Kasumi-1 (cell line): ENCODE measurements at regions not wholly inside any gene's neighbourhood (a gene's known extent, or its start where the extent isn't known, plus 50 kb on each side); places are given as distances from the start of the nearest gene placed in this dataset.
"Not testable (repeated sequence)": the region's sequence is repeated elsewhere in the genome, so short reads cannot be mapped to it uniquely, and the experiment has no call there.

ENCODE experiments used
- DNase-seq, 2 experiments: peaks; one replicate each; lab custom pipeline; 2025; lab: John Stamatoyannopoulos, UW

- no peak for DNase-seq
Observed at GRCh38 chr10:86579883-86580520, 58.4 kb upstream of the WAPL start.

- DNase-seq, result peak; percentile 60 to 73
Observed at GRCh38 chr10:86580521-86580891, 58.9 kb upstream of the WAPL start.

DNA sequence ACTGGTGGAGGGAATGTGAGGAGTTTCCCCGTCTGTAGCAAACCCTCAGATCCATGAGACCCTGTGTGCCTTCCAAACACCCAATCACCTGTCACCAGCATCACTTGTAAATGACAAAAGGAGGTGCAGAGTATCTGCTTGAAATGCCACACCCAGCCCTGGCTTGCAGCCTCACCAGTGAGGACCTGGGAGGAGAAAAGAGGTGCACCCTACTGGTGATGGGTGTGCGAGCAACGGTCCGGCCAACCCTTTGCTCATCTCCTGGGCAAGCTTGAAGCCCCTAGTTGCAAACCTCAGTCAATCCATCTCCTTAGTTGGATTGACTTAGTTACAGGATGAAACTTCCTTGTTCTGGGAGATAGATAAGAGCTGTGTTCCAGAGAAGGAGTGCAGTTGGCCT, 62.4 kb upstream of the WAPL start:
- DNase-seq, result peak in 1 of 2 experiments; percentile 22

- peak; percentile 86 to 89 for DNase-seq
Observed at GRCh38 chr10:86585037-86585929, 63.7 kb upstream of the WAPL start.

- DNase-seq, result no peak
Observed at GRCh38 chr10:86586516-86586915, 64.9 kb upstream of the WAPL start.

DNA sequence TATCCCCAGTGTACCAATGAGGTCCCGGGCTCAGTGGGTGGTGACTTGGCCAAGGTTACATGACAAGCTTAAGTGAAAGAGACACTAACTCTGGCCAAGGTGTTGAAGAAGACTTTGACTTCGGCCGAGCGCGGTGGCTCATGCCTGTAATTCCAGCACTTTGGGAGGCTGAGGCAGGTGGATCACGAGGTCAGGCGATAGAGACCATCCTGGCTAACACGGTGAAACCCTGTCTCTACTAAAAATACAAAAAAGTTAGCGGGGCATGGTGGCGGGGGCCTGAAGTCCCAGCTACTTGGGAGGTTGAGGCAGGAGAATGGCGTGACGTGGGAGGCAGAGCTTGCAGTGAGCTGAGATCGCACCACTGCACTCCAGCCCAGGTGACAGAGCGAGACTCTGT, 65.6 kb upstream of the OPN4 start:
- DNase-seq, result not testable (repeated sequence)

DNA sequence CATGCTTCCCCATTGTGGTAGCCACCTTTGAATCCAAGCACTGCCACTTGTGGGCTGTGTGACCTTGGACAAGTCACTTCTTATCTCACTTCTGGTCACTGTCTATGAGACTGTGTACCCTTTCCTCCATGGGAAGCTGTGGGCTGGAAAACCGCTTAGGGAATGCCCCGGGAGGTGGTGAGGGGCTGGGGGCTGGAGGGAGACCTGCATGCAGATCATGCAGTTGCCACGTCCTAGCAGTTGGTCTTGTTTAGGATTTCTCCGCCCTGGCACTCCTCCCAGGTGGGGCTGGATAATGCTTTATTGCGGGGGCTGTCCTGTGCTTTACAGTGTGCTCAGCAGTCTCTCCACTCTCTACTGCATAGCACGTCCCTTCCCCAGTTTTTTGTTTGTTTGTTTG, 62.9 kb upstream of the OPN4 start:
- no peak for DNase-seq

DNA sequence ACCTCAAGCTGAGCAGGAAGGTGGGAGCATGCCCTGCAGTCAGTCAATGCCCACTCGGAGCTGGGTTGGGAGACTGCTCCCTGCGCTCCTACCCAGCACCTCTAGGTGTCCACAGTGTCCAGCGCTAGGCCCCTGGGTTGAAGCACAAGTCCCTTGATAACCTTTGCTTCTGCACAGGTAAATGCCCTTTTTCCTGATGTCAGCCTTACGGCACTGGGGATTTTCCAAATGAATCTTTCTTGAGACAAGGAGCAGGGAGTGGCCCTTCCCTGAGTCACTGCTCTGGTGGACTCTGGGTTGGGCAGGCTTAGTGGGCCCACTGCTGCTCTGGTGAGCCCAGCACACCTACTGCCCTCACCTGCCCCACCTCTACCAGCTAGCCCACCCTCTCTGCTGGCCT, 61.9 kb upstream of the OPN4 start:
- no peak for DNase-seq

GRCh38 chr10:86594535-86594934, 59.8 kb upstream of the OPN4 start:
- DNase-seq, result no peak

- DNase-seq, result no peak
Observed at GRCh38 chr10:86595496-86595895, 58.9 kb upstream of the OPN4 start.

GRCh38 chr10:86596266-86596665, 58.1 kb upstream of the OPN4 start:
- no peak for DNase-seq

DNA sequence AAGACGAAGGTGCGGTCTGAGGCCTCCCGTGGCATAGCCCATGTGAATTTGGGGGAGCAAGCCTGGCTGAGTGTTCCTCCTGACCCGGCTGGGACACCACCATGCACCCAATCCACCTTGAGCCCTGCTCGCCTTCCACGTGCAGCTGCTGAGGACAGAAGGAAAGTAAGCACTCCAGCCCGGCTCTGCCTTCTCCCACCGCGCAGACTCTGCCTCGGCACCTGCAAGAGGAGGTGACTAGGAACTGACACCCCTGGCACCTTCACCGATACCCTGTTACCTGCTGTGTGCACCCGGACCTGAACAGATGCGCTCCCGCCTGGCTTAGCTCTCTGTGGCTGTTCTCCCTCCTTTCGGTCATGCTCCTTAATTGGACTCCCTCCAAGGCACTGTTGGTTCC, 57.0 kb upstream of the OPN4 start:
- DNase-seq, result no peak

GRCh38 chr10:86598151-86598550, 56.2 kb upstream of the OPN4 start:
- DNase-seq, result no peak

DNA sequence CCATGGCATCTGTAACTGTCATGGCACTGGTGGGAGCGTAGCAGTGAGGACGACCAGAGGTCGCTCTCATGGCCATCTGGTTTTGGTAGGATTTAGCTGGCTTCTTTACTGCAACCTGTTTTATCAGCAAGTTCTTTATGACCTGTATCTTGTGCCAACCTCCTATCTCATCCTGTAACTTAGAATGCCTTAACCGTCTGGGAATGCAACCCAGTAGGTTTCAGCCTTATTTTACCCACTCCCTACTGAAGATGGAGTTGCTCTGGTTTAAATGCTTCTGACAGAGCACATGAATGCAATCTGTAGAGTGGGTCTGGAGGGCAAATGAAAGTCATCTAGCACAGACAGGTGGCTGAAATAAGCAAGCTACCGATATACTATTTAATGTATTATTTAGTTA, 55.3 kb upstream of the OPN4 start:
- DNase-seq, result no peak

DNA sequence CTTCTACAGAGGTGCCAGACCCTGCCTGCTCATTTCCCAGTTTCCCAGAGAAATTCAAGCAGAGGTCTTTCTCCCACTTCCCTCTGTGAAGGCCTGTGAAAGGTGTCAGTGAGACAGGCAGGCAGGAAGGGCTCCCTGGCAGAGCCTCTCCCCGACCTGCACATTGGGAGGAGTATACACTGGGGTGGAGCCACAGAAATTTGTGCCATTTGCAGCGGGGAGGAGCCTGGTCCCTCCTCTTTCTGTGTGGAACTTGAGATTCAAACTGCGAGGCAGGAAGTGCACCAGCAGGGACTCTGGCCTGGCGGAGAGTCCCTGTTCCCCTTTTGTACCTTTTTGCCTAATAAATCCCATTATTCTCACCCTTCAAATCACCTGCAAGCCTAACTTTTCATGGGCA, 54.6 kb upstream of the OPN4 start:
- DNase-seq, result peak; percentile 84 to 85

DNA sequence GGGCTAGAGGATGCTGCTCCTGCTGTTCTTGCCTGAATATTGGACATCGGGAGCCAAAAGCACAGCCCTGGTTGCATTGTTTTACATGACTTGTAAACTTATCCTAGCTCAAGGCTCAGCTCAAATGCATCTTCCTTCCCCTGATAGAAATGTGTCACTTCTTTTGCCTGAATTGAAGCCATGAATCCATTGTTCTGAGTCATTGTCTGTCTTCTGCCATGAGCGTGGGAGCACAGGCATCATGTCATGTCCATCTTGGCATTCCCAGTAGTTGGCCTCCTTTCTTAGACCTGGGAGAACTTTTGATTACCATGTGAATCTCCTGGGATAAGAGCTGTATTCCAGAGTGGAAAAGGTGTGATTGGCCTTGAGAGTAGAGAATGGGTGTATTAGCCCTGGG, 54.1 kb upstream of the OPN4 start:
- no peak for DNase-seq

DNA sequence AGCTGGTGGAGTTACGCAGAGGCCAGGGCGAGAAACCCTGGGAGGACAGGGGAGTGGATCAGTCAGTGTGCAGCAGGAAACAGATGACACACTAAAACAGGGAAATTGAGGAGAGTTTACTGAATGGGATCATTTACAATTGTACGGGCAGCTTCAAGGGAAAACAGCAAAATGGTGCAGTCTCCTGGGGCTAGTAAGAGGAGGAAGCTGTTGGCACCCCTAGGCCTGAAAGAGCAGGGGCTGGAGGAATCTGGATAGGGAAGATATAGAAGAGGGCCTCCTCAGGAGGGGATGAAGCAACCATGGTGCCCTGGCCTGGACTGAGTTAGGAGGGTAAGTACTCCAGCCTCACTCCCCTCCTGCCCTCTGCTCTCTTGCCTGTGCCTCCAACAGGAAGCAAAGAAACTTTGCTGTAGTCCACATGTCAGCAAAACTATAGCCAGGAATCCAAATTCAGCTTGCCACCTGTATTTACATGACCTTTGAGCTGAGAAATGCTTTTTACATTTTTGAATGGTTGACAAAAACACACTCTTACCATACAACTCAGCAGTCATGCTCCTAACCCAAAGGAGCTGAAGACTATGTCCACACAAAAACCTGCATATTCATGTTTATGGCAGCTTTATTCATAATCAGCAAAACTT, 52.3 kb upstream of the OPN4 start:
- peak; percentile 8 to 17 for DNase-seq

DNA sequence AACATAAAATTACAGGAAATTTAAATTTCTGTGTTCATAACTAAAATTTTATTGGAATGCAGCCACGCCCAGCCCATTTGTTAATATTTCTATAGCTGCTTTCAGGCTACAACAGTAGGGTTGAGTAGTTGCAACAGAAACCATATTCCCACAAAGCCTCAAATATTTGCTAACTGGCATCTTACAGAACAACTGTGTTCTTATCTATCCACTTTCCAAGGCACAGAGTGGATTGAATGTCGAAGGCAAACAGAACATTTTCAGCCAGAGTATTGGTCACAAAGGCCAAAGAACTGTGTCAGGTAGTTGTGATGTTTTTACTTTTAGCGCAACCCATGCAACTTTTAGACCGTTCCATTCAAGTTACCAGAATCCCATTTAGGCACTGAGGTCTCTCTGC, 51.1 kb upstream of the OPN4 start:
- DNase-seq, result no peak
